HepG2 (cell line): ENCODE measurements at regions not wholly inside any gene's neighbourhood (a gene's known extent, or its start where the extent isn't known, plus 50 kb on each side); places are given as distances from the start of the nearest gene placed in this dataset.
A peak's percentile ranks its signal among the peaks of the same experiment; 100 is the strongest.

Source experiments
- ATAC-seq: fragments of 200-7000 bp; cut with Tn5 transposase; 3 replicates; pipeline ENCODE4 v1.9.1; 2020; ENCODE audit warnings: mild to moderate bottlenecking, moderate library complexity
- BruUV-seq: library from RNA; stranded (reverse); fragments of 400-500 nt; replicated peaks from 2 replicates; lab custom pipeline; 2021; lab: Mats Ljungman, UMichigan
- CTCF ChIA-PET: fragments of 300-600 bp; formaldehyde crosslinking; extraction: SDS; loops from one replicate; lab custom pipeline; 2021; ENCODE audit warnings: low total read pairs, inconsistent platforms, low intra/inter-chr PET ratio; lab: Yijun Ruan, JAX
- POLR2A ChIA-PET: fragments of 350-600 bp; sonication (Branson Sonifier 250); formaldehyde crosslinking; loops from one replicate; lab custom pipeline; 2020; ENCODE audit warnings: antibody characterized with exemption, inconsistent platforms; lab: Yijun Ruan, JAX
- DNase-seq: peaks from one replicate; pipeline ENCODE4 v3.0.0-alpha.2; 2015; ENCODE audit warnings: low spot score
- FAIRE-seq: peaks from 3 replicates; lab custom pipeline; 2011; peaks lifted over from hg19 to GRCh38; lab: Jason Lieb, UNC
- H2AFZ ChIP-seq: one replicate; pipeline ENCODE4 v1.6.1; 2011; ENCODE audit warnings: low read length, inconsistent platforms
- H3K27ac ChIP-seq: fragments of 300-600 bp; 3 replicates; pipeline ENCODE4 v1.8.0; 2011; ENCODE audit warnings: mixed run types, mild to moderate bottlenecking, mixed read lengths, low read length, inconsistent platforms; ENCODE audit not compliant: insufficient read depth; ENCODE audit errors: extremely low read length
- H3K27me3 ChIP-seq, 2 experiments: fragments of 200-600 bp in 1 of 2; 2 replicates in 1 of 2; 3 replicates in 1 of 2; pipeline versions ENCODE4 v1.6.0 to v1.8.0; 2011; ENCODE audit warnings: low read length in 2 of 2, mild to moderate bottlenecking in 2 of 2, moderate library complexity in 2 of 2, inconsistent platforms in 1 of 2; ENCODE audit not compliant: insufficient read depth in 2 of 2, control insufficient read depth in 1 of 2
- H3K36me3 ChIP-seq, 2 experiments: fragments of 200-600 bp in 1 of 2; replicated peaks in 1 of 2; 2 replicates in 1 of 2; 3 replicates in 1 of 2; pipeline versions ENCODE4 v1.5.1 to v1.8.0; 2011; ENCODE audit warnings: low read length in 2 of 2, inconsistent platforms in 1 of 2; ENCODE audit not compliant: insufficient read depth in 2 of 2, control insufficient read depth in 1 of 2
- H3K4me1 ChIP-seq: 2 replicates; pipeline ENCODE4 v1.5.1; 2012; ENCODE audit warnings: low read length, inconsistent platforms; ENCODE audit not compliant: insufficient read depth
- H3K4me2 ChIP-seq: 2 replicates; pipeline ENCODE4 v1.6.0; 2011; ENCODE audit warnings: low read depth, low read length, inconsistent platforms
- H3K4me3 ChIP-seq, 3 experiments: fragments of 200-600 bp in 1 of 3; sonication (generic), shearing (Covaris generic) in 1 of 3; replicated peaks in 1 of 3; 2 replicates each; pipeline ENCODE4 v1.5.1; 2011 to 2016; ENCODE audit warnings: low read length in 3 of 3, inconsistent platforms in 2 of 3, low read depth in 2 of 3, mild to moderate bottlenecking in 2 of 3, control low read depth in 1 of 3, mixed read lengths in 1 of 3; ENCODE audit not compliant: insufficient read depth in 1 of 3
- H3K79me2 ChIP-seq: one replicate; pipeline ENCODE4 v1.6.1; 2011; ENCODE audit warnings: low read length, inconsistent platforms; ENCODE audit not compliant: insufficient read depth
- H3K9ac ChIP-seq: 2 replicates; pipeline ENCODE4 v1.6.0; 2011; ENCODE audit warnings: mild to moderate bottlenecking, low read depth, low read length, inconsistent platforms; ENCODE audit not compliant: insufficient read depth
- H3K9me3 ChIP-seq: 2 replicates; pipeline ENCODE4 v1.5.1; 2012; ENCODE audit warnings: mild to moderate bottlenecking, low read length
- H4K20me1 ChIP-seq: 2 replicates; pipeline ENCODE4 v1.6.0; 2011; ENCODE audit warnings: inconsistent platforms, mild to moderate bottlenecking, low read length, moderate library complexity; ENCODE audit not compliant: insufficient read depth
- ARID2 ChIP-seq: sonication (generic); formaldehyde crosslinking; IDR thresholded peaks from 2 replicates; pipeline ENCODE4 v1.8.1; 2022; ENCODE audit warnings: mild to moderate bottlenecking, missing genetic modification reagents, borderline replicate concordance
- IRF2 ChIP-seq: IDR thresholded peaks from 2 replicates; pipeline ENCODE4 v1.6.1; 2018; ENCODE audit warnings: missing genetic modification reagents, missing compliant biosample characterization
- MIER2 ChIP-seq: IDR thresholded peaks from 2 replicates; pipeline ENCODE4 v1.6.1; 2016; ENCODE audit warnings: missing biosample characterization, missing genetic modification reagents
- PAF1 ChIP-seq: IDR thresholded peaks from 2 replicates; pipeline ENCODE4 v1.6.1; 2016; ENCODE audit warnings: missing genetic modification reagents, missing compliant biosample characterization
- RBM22 ChIP-seq: fragments of 200-400 bp; formaldehyde crosslinking; optimal IDR thresholded peaks from 2 replicates; pipeline ENCODE3; 2017; ENCODE audit warnings: mild to moderate bottlenecking, low read length, moderate library complexity
- SMAD9 ChIP-seq: sonication (generic); formaldehyde crosslinking; IDR thresholded peaks from 2 replicates; pipeline ENCODE4 v1.5.1; 2020; ENCODE audit warnings: mild to moderate bottlenecking, missing genetic modification reagents
- TBX3 ChIP-seq: fragments of 450-650 bp; IDR thresholded peaks from 2 replicates; pipeline ENCODE4 v1.6.1; 2017; ENCODE audit warnings: antibody characterized with exemption, mild to moderate bottlenecking, inconsistent platforms, borderline replicate concordance
- ZFP36 ChIP-seq: fragments of 150-350 bp; IDR thresholded peaks from 2 replicates; pipeline ENCODE4 v1.6.1; 2018; ENCODE audit warnings: borderline replicate concordance, low read length, low read depth; ENCODE audit not compliant: partially characterized antibody
- ZNF33A ChIP-seq: sonication (generic); formaldehyde crosslinking; IDR thresholded peaks from 2 replicates; pipeline ENCODE4 v1.5.1; 2020; ENCODE audit warnings: missing genetic modification reagents, mild to moderate bottlenecking, moderate library complexity, borderline replicate concordance
- ZNF552 ChIP-seq: sonication (generic); formaldehyde crosslinking; IDR thresholded peaks from 2 replicates; pipeline ENCODE4 v1.9.0; 2022; ENCODE audit warnings: missing genetic modification reagents, mild to moderate bottlenecking, borderline replicate concordance
- ZNF556 ChIP-seq: sonication (generic); formaldehyde crosslinking; IDR thresholded peaks from 2 replicates; pipeline ENCODE4 v1.4.0; 2020; ENCODE audit warnings: mild to moderate bottlenecking, missing genetic modification reagents, borderline replicate concordance
- ZNF629 ChIP-seq: sonication (generic); formaldehyde crosslinking; conservative IDR thresholded peaks from 2 replicates; pipeline ENCODE4 v1.5.0; 2020; ENCODE audit warnings: missing genetic modification reagents
- ZNF768 ChIP-seq: sonication (generic); formaldehyde crosslinking; IDR thresholded peaks from 2 replicates; pipeline ENCODE4 v1.4.0; 2020; ENCODE audit warnings: missing genetic modification reagents
- ZNF83 ChIP-seq: sonication (generic); formaldehyde crosslinking; IDR thresholded peaks from 2 replicates; pipeline ENCODE4 v1.4.0; 2020; ENCODE audit warnings: missing genetic modification reagents, mild to moderate bottlenecking, borderline replicate concordance
- WGBS: methylation state at CpG from one replicate; pipeline ENCODE4 v1.1.6; 2017; ENCODE audit warnings: low lambda C conversion rate; 5-methylcytosine and 5-hydroxymethylcytosine counted together
- in situ Hi-C: cut with HindIII; loops from 2 replicates; pipeline ENCODE4 v1.10.0; 2017; ENCODE audit warnings: low pct_unique_long_range_greater_than_20kb; ENCODE audit not compliant: extremely low pct_ligation_motif_present
- intact Hi-C: fragments of 100-400 bp; cut with micrococcal nuclease; formaldehyde crosslinking; loops from one replicate; pipeline ENCODE4 v1.10.0; 2022; ENCODE audit not compliant: unreplicated experiment
- TF ChIP-seq, protein P1 (sequence below): sonication (generic); formaldehyde crosslinking; IDR thresholded peaks from 2 replicates; pipeline ENCODE4 v1.9.0; 2022; ENCODE audit warnings: low read depth, missing genetic modification reagents
- TF ChIP-seq, protein P2 (sequence below): fragments of 450-650 bp; IDR thresholded peaks from 2 replicates; pipeline ENCODE4 v1.6.1; 2017; ENCODE audit warnings: mild to moderate bottlenecking

DNA sequence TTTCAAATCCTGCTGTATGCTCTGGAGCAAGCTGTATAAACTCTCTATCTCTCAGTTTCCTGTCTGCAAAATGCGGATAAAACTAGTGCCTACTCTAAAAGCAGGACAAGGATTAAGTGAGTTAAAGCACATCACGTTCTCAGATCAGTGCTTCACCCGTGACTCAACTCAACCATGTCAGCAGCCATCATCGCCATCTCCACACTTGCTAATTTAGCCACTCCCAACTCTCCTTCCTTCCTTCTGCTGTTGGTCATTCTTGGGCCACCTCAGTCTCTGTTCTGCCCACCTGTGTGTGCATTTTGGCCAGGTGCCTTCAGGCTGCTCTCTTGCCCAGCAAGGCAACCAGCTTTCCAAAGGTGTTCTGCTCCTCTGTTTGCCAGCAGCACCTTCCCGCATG lies 260.0 kb upstream of the CDYL start:
- FAIRE-seq (no peak), DNase-seq (no peak), ATAC-seq (no peak)
- Histone ChIP-seq H3K36me3 (no peaks in the 10 kb centered on the region), H3K9ac (no peak overlapping the region), H3K27ac (no peak overlapping the region), H4K20me1 (no peaks in the 10 kb centered on the region), H3K4me1 (no peaks in the 10 kb centered on the region), H3K4me2 (no peak overlapping the region), H3K27me3 (peaks cover 0 to 49% of the 10 kb centered on the region in 2 experiments; a peak in 4 of 5 replicates), H3K4me3 (no peak overlapping the region), H2AFZ (no peak overlapping the region), H3K9me3 (no peaks in the 10 kb centered on the region), H3K79me2 (no peaks in the 10 kb centered on the region)
- 28% methylated on average over 5 of the region's 5 CpGs for WGBS
- TF ChIP-seq SMAD9 (no peak), ZNF768 (peak; percentile 36; the same call in 1 of the 2 replicates)
- in situ Hi-C loops (no loop called here), intact Hi-C loops (no loop called here)
- CTCF ChIA-PET: no interaction called here
- no TSS peak for BruUV-seq
- POLR2A ChIA-PET: no interaction called here

DNA sequence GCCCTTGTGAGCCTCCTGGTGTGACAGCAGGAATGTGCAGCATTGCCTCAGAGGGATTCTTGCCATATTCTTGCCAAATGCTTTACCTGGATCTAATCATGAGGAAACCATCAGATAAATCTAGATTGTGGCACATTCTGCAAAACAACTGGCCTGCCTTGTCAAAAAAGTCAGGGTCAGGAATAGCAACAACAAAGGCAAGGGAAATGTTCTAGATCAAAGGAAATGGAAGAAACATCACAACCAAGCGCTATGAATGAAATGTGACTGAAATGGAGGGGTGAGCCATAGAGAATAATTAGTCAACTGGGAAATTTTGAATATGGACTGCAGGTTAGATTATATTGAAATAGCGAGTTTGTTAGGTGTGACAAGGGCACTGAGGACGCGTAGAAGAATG lies 262.6 kb upstream of the CDYL start:
- WGBS: 25% methylated on average over 4 of the region's 4 CpGs
- H2AFZ ChIP-seq: no peak overlapping the region
- no peak overlapping the region for H3K4me2 ChIP-seq
- ChIA-PET CTCF (no interaction called here), POLR2A (no interaction called here)
- FAIRE-seq (no peak), ATAC-seq (no peak), DNase-seq (no peak)
- H3K4me1 ChIP-seq: no peaks in the 10 kb centered on the region
- intact Hi-C loops (no loop called here), in situ Hi-C loops (no loop called here)
- H3K27me3 ChIP-seq: peaks cover 0 to 55% of the 10 kb centered on the region in 2 experiments; a peak in 4 of 5 replicates
- TF ChIP-seq PAF1 (CRISPR knock-in tag) (no peak), TBX3 (no peak), ZNF556 (CRISPR knock-in tag) (no peak), ZNF83 (CRISPR knock-in tag) (no peak), ARID2 (CRISPR knock-in tag) (no peak), ZFP36 (no peak), ZNF629 (CRISPR knock-in tag) (no peak), ZNF33A (CRISPR knock-in tag) (no peak), RBM22 (no peak), IRF2 (CRISPR knock-in tag) (no peak), MIER2 (CRISPR knock-in tag) (no peak), ZNF552 (no peak)
- TF ChIP-seq, protein P1, sequence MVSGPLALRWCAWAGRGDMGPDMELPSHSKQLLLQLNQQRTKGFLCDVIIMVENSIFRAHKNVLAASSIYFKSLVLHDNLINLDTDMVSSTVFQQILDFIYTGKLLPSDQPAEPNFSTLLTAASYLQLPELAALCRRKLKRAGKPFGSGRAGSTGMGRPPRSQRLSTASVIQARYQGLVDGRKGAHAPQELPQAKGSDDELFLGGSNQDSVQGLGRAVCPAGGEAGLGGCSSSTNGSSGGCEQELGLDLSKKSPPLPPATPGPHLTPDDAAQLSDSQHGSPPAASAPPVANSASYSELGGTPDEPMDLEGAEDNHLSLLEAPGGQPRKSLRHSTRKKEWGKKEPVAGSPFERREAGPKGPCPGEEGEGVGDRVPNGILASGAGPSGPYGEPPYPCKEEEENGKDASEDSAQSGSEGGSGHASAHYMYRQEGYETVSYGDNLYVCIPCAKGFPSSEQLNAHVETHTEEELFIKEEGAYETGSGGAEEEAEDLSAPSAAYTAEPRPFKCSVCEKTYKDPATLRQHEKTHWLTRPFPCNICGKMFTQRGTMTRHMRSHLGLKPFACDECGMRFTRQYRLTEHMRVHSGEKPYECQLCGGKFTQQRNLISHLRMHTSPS (CRISPR knock-in tag): no peak
- TF ChIP-seq, protein P2, sequence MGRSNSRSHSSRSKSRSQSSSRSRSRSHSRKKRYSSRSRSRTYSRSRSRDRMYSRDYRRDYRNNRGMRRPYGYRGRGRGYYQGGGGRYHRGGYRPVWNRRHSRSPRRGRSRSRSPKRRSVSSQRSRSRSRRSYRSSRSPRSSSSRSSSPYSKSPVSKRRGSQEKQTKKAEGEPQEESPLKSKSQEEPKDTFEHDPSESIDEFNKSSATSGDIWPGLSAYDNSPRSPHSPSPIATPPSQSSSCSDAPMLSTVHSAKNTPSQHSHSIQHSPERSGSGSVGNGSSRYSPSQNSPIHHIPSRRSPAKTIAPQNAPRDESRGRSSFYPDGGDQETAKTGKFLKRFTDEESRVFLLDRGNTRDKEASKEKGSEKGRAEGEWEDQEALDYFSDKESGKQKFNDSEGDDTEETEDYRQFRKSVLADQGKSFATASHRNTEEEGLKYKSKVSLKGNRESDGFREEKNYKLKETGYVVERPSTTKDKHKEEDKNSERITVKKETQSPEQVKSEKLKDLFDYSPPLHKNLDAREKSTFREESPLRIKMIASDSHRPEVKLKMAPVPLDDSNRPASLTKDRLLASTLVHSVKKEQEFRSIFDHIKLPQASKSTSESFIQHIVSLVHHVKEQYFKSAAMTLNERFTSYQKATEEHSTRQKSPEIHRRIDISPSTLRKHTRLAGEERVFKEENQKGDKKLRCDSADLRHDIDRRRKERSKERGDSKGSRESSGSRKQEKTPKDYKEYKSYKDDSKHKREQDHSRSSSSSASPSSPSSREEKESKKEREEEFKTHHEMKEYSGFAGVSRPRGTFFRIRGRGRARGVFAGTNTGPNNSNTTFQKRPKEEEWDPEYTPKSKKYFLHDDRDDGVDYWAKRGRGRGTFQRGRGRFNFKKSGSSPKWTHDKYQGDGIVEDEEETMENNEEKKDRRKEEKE: no peak
- no TSS peak for BruUV-seq
- H3K9me3 ChIP-seq: no peaks in the 10 kb centered on the region
- no peaks in the 10 kb centered on the region for H3K36me3 ChIP-seq
- H4K20me1 ChIP-seq: no peaks in the 10 kb centered on the region
- H3K27ac ChIP-seq: no peak overlapping the region
- H3K4me3 ChIP-seq: no peak overlapping the region
- no peak overlapping the region for H3K9ac ChIP-seq
- no peaks in the 10 kb centered on the region for H3K79me2 ChIP-seq
